Hepatocyte (in vitro differentiated cells): ENCODE measurements at regions not wholly inside any gene's neighbourhood (a gene's known extent, or its start where the extent isn't known, plus 50 kb on each side); places are given as distances from the start of the nearest gene placed in this dataset.

Experiments
- DNase-seq: peaks from one replicate; pipeline ENCODE4 v3.0.0-alpha.2; 2016; ENCODE audit warnings: low spot score
- H2AFZ ChIP-seq: fragments of 200-600 bp; sonication (generic); 2 replicates; pipeline ENCODE4 v1.6.0; 2016; ENCODE audit warnings: antibody characterized with exemption, mild to moderate bottlenecking
- H3K27ac ChIP-seq: fragments of 200-600 bp; sonication (generic); 2 replicates; pipeline ENCODE4 v1.5.1; 2016; ENCODE audit warnings: mild to moderate bottlenecking
- H3K27me3 ChIP-seq: fragments of 200-600 bp; sonication (generic); 2 replicates; pipeline ENCODE4 v1.6.1; 2016
- H3K36me3 ChIP-seq: fragments of 200-600 bp; sonication (generic); replicated peaks from 2 replicates; pipeline ENCODE4 v1.5.1; 2016; ENCODE audit warnings: low read depth; ENCODE audit not compliant: insufficient read depth
- H3K4me1 ChIP-seq: fragments of 200-600 bp; sonication (generic); 2 replicates; pipeline ENCODE4 v1.5.1; 2016; ENCODE audit warnings: mild to moderate bottlenecking, moderate library complexity; ENCODE audit not compliant: insufficient read depth
- H3K4me2 ChIP-seq: fragments of 200-600 bp; sonication (generic); 2 replicates; pipeline ENCODE4 v1.6.0; 2016
- H3K4me3 ChIP-seq: fragments of 200-600 bp; sonication (generic); 2 replicates; pipeline ENCODE4 v1.5.1; 2016; ENCODE audit warnings: mild to moderate bottlenecking
- H3K79me2 ChIP-seq: fragments of 200-600 bp; sonication (generic); 2 replicates; pipeline ENCODE4 v1.6.0; 2017; ENCODE audit warnings: mild to moderate bottlenecking
- H3K9me2 ChIP-seq: fragments of 200-600 bp; sonication (generic); replicated peaks from 2 replicates; pipeline ENCODE4 v1.6.0; 2017; ENCODE audit warnings: mild to moderate bottlenecking; ENCODE audit not compliant: insufficient read depth
- H3K9me3 ChIP-seq: fragments of 200-600 bp; sonication (generic); 2 replicates; pipeline ENCODE4 v1.5.1; 2016; ENCODE audit warnings: low read depth, mild to moderate bottlenecking
- H4K20me1 ChIP-seq: fragments of 200-600 bp; sonication (generic); 2 replicates; pipeline ENCODE4 v1.6.0; 2016; ENCODE audit warnings: mild to moderate bottlenecking; ENCODE audit not compliant: insufficient read depth, poor library complexity, severe bottlenecking
- EZH2 ChIP-seq: fragments of 200-600 bp; sonication (generic); IDR thresholded peaks from 2 replicates; pipeline ENCODE4 v1.6.1; 2016; ENCODE audit warnings: antibody characterized with exemption, mild to moderate bottlenecking, borderline replicate concordance
- EZH2phosphoT487 ChIP-seq: fragments of 200-600 bp; sonication (generic); IDR thresholded peaks from one replicate; pipeline ENCODE4 v1.6.1; 2018; ENCODE audit warnings: antibody characterized with exemption, mild to moderate bottlenecking, low read depth, moderate library complexity; ENCODE audit not compliant: unreplicated experiment, severe bottlenecking
- WGBS: methylation state at CpG from one replicate; pipeline ENCODE4 v1.1.6; 2016; ENCODE audit warnings: low lambda C conversion rate; ENCODE audit errors: missing lambda C conversion rate; 5-methylcytosine and 5-hydroxymethylcytosine counted together
- TF ChIP-seq, protein P1 (sequence below): fragments of 200-600 bp; sonication (generic); IDR thresholded peaks from 2 replicates; pipeline ENCODE4 v1.5.1; 2016; ENCODE audit warnings: antibody characterized with exemption, mild to moderate bottlenecking; ENCODE audit not compliant: poor library complexity

- TF ChIP-seq, protein P1, sequence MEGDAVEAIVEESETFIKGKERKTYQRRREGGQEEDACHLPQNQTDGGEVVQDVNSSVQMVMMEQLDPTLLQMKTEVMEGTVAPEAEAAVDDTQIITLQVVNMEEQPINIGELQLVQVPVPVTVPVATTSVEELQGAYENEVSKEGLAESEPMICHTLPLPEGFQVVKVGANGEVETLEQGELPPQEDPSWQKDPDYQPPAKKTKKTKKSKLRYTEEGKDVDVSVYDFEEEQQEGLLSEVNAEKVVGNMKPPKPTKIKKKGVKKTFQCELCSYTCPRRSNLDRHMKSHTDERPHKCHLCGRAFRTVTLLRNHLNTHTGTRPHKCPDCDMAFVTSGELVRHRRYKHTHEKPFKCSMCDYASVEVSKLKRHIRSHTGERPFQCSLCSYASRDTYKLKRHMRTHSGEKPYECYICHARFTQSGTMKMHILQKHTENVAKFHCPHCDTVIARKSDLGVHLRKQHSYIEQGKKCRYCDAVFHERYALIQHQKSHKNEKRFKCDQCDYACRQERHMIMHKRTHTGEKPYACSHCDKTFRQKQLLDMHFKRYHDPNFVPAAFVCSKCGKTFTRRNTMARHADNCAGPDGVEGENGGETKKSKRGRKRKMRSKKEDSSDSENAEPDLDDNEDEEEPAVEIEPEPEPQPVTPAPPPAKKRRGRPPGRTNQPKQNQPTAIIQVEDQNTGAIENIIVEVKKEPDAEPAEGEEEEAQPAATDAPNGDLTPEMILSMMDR: no peak
- no peak for TF ChIP-seq EZH2
- TF ChIP-seq EZH2phosphoT487: no peak
- Histone ChIP-seq H3K36me3 (no peaks in the 10 kb centered on the region), H3K4me2 (no peak overlapping the region), H3K79me2 (no peaks in the 10 kb centered on the region), H3K9me3 (no peaks in the 10 kb centered on the region), H4K20me1 (no peaks in the 10 kb centered on the region), H3K4me1 (no peaks in the 10 kb centered on the region), H3K27ac (no peak overlapping the region), H3K27me3 (no peaks in the 10 kb centered on the region), H3K4me3 (no peak overlapping the region), H3K9me2 (no peaks in the 10 kb centered on the region), H2AFZ (no peak overlapping the region)
- WGBS: 72% methylated on average over 7 of the region's 7 CpGs
- DNase-seq: no peak
Observed at GRCh38 chr4:165588534-165589315, 209.9 kb downstream of the CPE start.

DNA sequence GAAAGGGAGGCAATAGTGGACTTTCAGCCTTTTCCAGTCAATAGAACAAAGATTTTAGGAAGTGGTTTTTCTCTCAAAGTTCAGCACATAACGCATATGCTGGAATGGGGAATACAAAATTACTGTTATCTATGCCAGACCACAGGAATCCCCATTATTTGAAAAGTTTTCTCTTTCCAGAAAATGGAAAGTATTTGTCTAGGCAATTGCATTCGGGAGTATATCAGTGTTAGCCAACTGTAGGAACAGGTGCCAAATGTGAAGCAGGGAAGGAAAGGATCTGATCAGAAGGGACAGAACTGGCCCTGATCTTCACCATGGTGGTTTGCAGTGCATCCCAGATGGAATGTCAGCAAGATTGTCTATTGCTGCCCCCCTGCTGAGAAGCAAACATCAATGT is 213.6 kb downstream of the CPE start:
- DNase-seq: no peak

DNA sequence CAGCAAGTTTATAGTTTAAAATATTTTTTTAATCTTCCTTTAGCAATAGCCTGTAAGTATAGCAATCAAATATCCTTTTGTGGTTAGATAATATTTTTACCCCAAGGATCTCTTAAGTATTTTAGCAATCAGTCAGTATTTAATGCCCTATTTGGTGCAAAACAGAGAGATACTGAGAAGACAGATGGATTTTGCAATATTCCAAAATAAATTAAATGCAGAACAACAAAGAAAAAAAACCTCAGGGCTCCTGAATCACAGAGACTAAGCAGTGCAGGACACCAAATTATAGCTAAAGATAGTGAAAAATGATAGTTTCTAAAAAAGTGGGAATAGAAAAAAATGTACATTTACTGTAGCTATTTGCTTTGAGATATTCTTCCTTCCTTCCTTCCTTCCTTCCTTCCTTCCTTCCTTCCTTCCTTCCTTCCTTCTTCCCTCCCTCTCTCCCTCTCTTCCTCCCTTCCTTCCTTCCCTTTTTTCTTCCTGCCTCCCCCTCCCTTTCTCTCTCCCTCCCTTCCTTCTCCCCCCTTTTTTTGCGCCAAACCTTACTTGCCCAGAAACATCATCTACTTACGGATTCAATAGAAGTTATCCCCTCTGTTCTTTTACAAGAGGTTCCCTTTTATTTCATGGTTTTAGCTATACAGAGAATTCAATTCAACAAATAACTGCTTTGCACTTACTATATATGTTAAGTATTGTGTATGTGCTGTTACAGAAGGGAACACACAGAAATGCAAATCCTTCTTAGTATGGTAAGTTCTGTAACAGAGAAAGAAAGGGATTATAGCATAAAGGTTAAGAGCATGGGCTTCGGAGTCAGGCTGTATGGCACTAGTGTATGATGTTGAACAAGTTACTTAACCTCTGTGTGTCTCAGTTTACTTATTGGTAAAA is 219.0 kb downstream of the CPE start:
- H3K9me3 ChIP-seq: no peaks in the 10 kb centered on the region
- H3K9me2 ChIP-seq: no peaks in the 10 kb centered on the region
- DNase-seq: no peak
- H3K27ac ChIP-seq: no peak overlapping the region
- no peak for TF ChIP-seq EZH2
- TF ChIP-seq EZH2phosphoT487: no peak
- TF ChIP-seq, protein P1: no peak
- no peak overlapping the region for H2AFZ ChIP-seq
- H3K4me2 ChIP-seq: no peak overlapping the region
- no peak overlapping the region for H3K4me3 ChIP-seq
- H3K4me1 ChIP-seq: no peaks in the 10 kb centered on the region
- no peaks in the 10 kb centered on the region for H3K79me2 ChIP-seq
- no peaks in the 10 kb centered on the region for H3K36me3 ChIP-seq
- H4K20me1 ChIP-seq: no peaks in the 10 kb centered on the region
- WGBS: 90% methylated on average over 3 of the region's 3 CpGs
- H3K27me3 ChIP-seq: no peaks in the 10 kb centered on the region

More for the DNA sequence above, 213.6 kb downstream of the CPE start:
- H3K4me1 ChIP-seq: no peaks in the 10 kb centered on the region
- no peaks in the 10 kb centered on the region for H3K27me3 ChIP-seq
- H3K9me2 ChIP-seq: no peaks in the 10 kb centered on the region
- H3K4me2 ChIP-seq: no peak overlapping the region
- 83% methylated on average over 2 of the region's 2 CpGs for WGBS
- no peaks in the 10 kb centered on the region for H3K9me3 ChIP-seq
- H2AFZ ChIP-seq: no peak overlapping the region
- TF ChIP-seq, protein P1: no peak
- no peak for TF ChIP-seq EZH2
- TF ChIP-seq EZH2phosphoT487: no peak
- no peak overlapping the region for H3K4me3 ChIP-seq
- no peaks in the 10 kb centered on the region for H3K79me2 ChIP-seq
- no peaks in the 10 kb centered on the region for H3K36me3 ChIP-seq
- H3K27ac ChIP-seq: no peak overlapping the region
- no peaks in the 10 kb centered on the region for H4K20me1 ChIP-seq
